A549 (cell line): ENCODE measurements at regions not wholly inside any gene's neighbourhood (a gene's known extent, or its start where the extent isn't known, plus 50 kb on each side); places are given as distances from the start of the nearest gene placed in this dataset.

ENCODE experiments used
- ATAC-seq, 2 experiments: fragments of 200-7000 bp in 1 of 2; fragments of >200 bp in 1 of 2; cut with Nextera tagmentation in 1 of 2; cut with Tn5 transposase in 1 of 2; 3 replicates each; pipeline versions ENCODE4 v1.8.0 to v1.9.1; 2018 to 2020; ENCODE audit warnings: mild to moderate bottlenecking in 1 of 2, moderate library complexity in 1 of 2
- CTCF ChIA-PET: fragments of 300-600 bp; sonication (Branson Sonifier 250); formaldehyde crosslinking; extraction: SDS; loops from one replicate; lab custom pipeline; 2021; ENCODE audit warnings: antibody characterized with exemption, inconsistent platforms; lab: Yijun Ruan, JAX
- POLR2A ChIA-PET: fragments of 350-600 bp; formaldehyde crosslinking; extraction: SDS; loops from one replicate; lab custom pipeline; 2021; ENCODE audit warnings: antibody characterized with exemption, inconsistent platforms; lab: Yijun Ruan, JAX
- DNase-seq, 2 experiments: peaks; one replicate each; pipeline versions ENCODE4 v3.0.0 to v3.0.0-alpha.2; 2011 to 2016; ENCODE audit warnings: low read depth in 1 of 2, low spot score in 1 of 2
- FAIRE-seq: peaks from 2 replicates; lab custom pipeline; 2011; peaks lifted over from hg19 to GRCh38; lab: Jason Lieb, UNC
- H3K27ac ChIP-seq, 2 experiments: fragments of >200 bp; sonication (Bioruptor Twin); formaldehyde crosslinking; 3 replicates each; pipeline ENCODE4 v1.5.1; 2016 to 2017
- H3K4me1 ChIP-seq: fragments of >200 bp; sonication (Bioruptor Twin); formaldehyde crosslinking; 3 replicates; pipeline ENCODE4 v1.6.1; 2016
- H3K4me2 ChIP-seq: fragments of >200 bp; sonication (Bioruptor Twin); formaldehyde crosslinking; 3 replicates; pipeline ENCODE4 v1.6.1; 2016
- H3K4me3 ChIP-seq: fragments of >200 bp; sonication (Bioruptor Twin); formaldehyde crosslinking; 3 replicates; pipeline ENCODE4 v1.5.1; 2016
- H3K9me3 ChIP-seq: fragments of >200 bp; sonication (Bioruptor Twin); formaldehyde crosslinking; 3 replicates; pipeline ENCODE4 v1.6.1; 2016
- ATOH8 ChIP-seq: fragments of 250-450 bp; sonication (Bioruptor Pico); IDR thresholded peaks from 2 replicates; pipeline ENCODE4 v1.5.0; 2020; ENCODE audit warnings: low read depth, mild to moderate bottlenecking, moderate library complexity
- BCL3 ChIP-seq: fragments of >200 bp; sonication (Bioruptor Twin); formaldehyde crosslinking; IDR thresholded peaks from 3 replicates; pipeline ENCODE4 v1.6.1; 2016
- CBX8 ChIP-seq: fragments of 200-600 bp; sonication (generic); IDR thresholded peaks from 2 replicates; pipeline ENCODE4 v1.6.1; 2016
- CEBPB ChIP-seq, 2 experiments: fragments of >200 bp in 1 of 2; sonication (Bioruptor Twin) in 1 of 2; formaldehyde crosslinking in 1 of 2; IDR thresholded peaks; 2 replicates each; pipeline ENCODE4 v1.6.1; 2012 to 2016
- CTCF ChIP-seq: fragments of >200 bp; sonication (Bioruptor Twin); formaldehyde crosslinking; IDR thresholded peaks from 3 replicates; pipeline ENCODE4 v1.5.1; 2016
- EHF ChIP-seq: fragments of 250-450 bp; sonication (Bioruptor Pico); IDR thresholded peaks from 2 replicates; pipeline ENCODE4 v1.5.0; 2020; ENCODE audit warnings: mild to moderate bottlenecking
- ELK1 ChIP-seq: fragments of 150-350 bp; IDR thresholded peaks from 2 replicates; pipeline ENCODE4 v1.6.1; 2014; ENCODE audit warnings: low read depth, mild to moderate bottlenecking, low read length
- EP300 ChIP-seq, 2 experiments: fragments of >200 bp; sonication (Bioruptor Twin); formaldehyde crosslinking; IDR thresholded peaks; 2 replicates in 1 of 2; 3 replicates in 1 of 2; pipeline ENCODE4 v1.6.1; 2016 to 2017
- ESRRA ChIP-seq: fragments of 150-350 bp; IDR thresholded peaks from 2 replicates; pipeline ENCODE4 v1.6.1; 2014; ENCODE audit warnings: mild to moderate bottlenecking, low read length, borderline replicate concordance
- FOSB ChIP-seq: fragments of 250-450 bp; sonication (Bioruptor Pico); IDR thresholded peaks from 2 replicates; pipeline ENCODE4 v1.5.0; 2020; ENCODE audit warnings: mild to moderate bottlenecking, moderate library complexity
- GATA3 ChIP-seq: IDR thresholded peaks from 2 replicates; pipeline ENCODE4 v1.6.1; 2012; ENCODE audit warnings: borderline replicate concordance
- HDAC2 ChIP-seq: fragments of 200-600 bp; sonication (generic); IDR thresholded peaks from 2 replicates; pipeline ENCODE4 v1.6.1; 2016
- HES2 ChIP-seq: fragments of >200 bp; sonication (Bioruptor Twin); formaldehyde crosslinking; IDR thresholded peaks from 2 replicates; pipeline ENCODE4 v1.6.1; 2016
- HEYL ChIP-seq: fragments of 250-450 bp; sonication (Bioruptor Pico); IDR thresholded peaks from 2 replicates; pipeline ENCODE4 v1.8.0; 2021; ENCODE audit warnings: mild to moderate bottlenecking, moderate library complexity
- HOXA7 ChIP-seq: fragments of 250-450 bp; sonication (Bioruptor Pico); IDR thresholded peaks from 2 replicates; pipeline ENCODE4 v1.5.0; 2020; ENCODE audit warnings: mild to moderate bottlenecking, moderate library complexity
- HOXB5 ChIP-seq: fragments of 250-450 bp; sonication (Bioruptor Pico); IDR thresholded peaks from 2 replicates; pipeline ENCODE4 v1.5.0; 2020; ENCODE audit warnings: mild to moderate bottlenecking, moderate library complexity
- JUNB ChIP-seq: fragments of >200 bp; sonication (Bioruptor Twin); formaldehyde crosslinking; IDR thresholded peaks from 2 replicates; pipeline ENCODE4 v1.6.1; 2016
- KDM1A ChIP-seq: fragments of 200-600 bp; sonication (generic); IDR thresholded peaks from 2 replicates; pipeline ENCODE4 v1.6.1; 2016; ENCODE audit warnings: low read depth, mild to moderate bottlenecking
- MAX ChIP-seq: IDR thresholded peaks from 2 replicates; pipeline ENCODE4 v1.6.1; 2012
- MAZ ChIP-seq: fragments of 150-350 bp; IDR thresholded peaks from 2 replicates; pipeline ENCODE4 v1.6.1; 2014; ENCODE audit warnings: antibody characterized with exemption, low read depth, low read length, borderline replicate concordance
- MYC ChIP-seq: IDR thresholded peaks from 2 replicates; pipeline ENCODE4 v1.6.1; 2012; ENCODE audit warnings: mild to moderate bottlenecking, inconsistent platforms, low read length, improper control_type of control experiment, borderline replicate concordance
- NFE2L2 ChIP-seq: fragments of 150-350 bp; conservative IDR thresholded peaks from 2 replicates; pipeline ENCODE4 v1.6.1; 2014; ENCODE audit warnings: low read length
- POLR2AphosphoS2 ChIP-seq: conservative IDR thresholded peaks from 2 replicates; pipeline ENCODE4 v1.6.1; 2012; ENCODE audit warnings: low read length, improper control_type of control experiment, inconsistent platforms
- RAD21 ChIP-seq, 2 experiments: fragments of >200 bp in 1 of 2; sonication (Bioruptor Twin) in 1 of 2; formaldehyde crosslinking in 1 of 2; IDR thresholded peaks in 1 of 2; conservative IDR thresholded peaks in 1 of 2; 2 replicates in 1 of 2; 3 replicates in 1 of 2; pipeline ENCODE4 v1.6.1; 2012 to 2018; ENCODE audit warnings: inconsistent platforms in 1 of 2
- RCOR1 ChIP-seq: fragments of 150-350 bp; IDR thresholded peaks from 2 replicates; pipeline ENCODE4 v1.6.1; 2014; ENCODE audit warnings: antibody characterized with exemption, low read length, low read depth
- RNF2 ChIP-seq: fragments of 200-600 bp; sonication (generic); IDR thresholded peaks from 2 replicates; pipeline ENCODE4 v1.6.1; 2016; ENCODE audit warnings: low read depth, mild to moderate bottlenecking, antibody characterized with exemption, moderate library complexity, borderline replicate concordance
- SMC3 ChIP-seq: fragments of >200 bp; sonication (Bioruptor Twin); formaldehyde crosslinking; IDR thresholded peaks from 3 replicates; pipeline ENCODE4 v1.6.1; 2018; ENCODE audit warnings: inconsistent platforms
- SREBF2 ChIP-seq: fragments of 450-650 bp; IDR thresholded peaks from 2 replicates; pipeline ENCODE4 v1.6.1; 2014; ENCODE audit warnings: mild to moderate bottlenecking, moderate library complexity
- USF2 ChIP-seq: fragments of 450-650 bp; IDR thresholded peaks from 2 replicates; pipeline ENCODE4 v1.6.1; 2014; ENCODE audit warnings: antibody characterized with exemption
- ZSCAN20 ChIP-seq: fragments of 250-450 bp; sonication (Bioruptor Pico); IDR thresholded peaks from 2 replicates; pipeline ENCODE4 v1.8.0; 2022; ENCODE audit warnings: mild to moderate bottlenecking, moderate library complexity
- WGBS: methylation state at CpG from one replicate; pipeline ENCODE4 v1.1.6; 2017; ENCODE audit errors: missing lambda C conversion rate; 5-methylcytosine and 5-hydroxymethylcytosine counted together

- 54% methylated on average over 4 of the region's 4 CpGs for WGBS
- peak in 1 of 2 experiments; percentile 17 for DNase-seq
- no peak for FAIRE-seq
- peaks cover 3% of the 10 kb centered on the region; the same call in 1 of the 3 replicates for H3K4me1 ChIP-seq
- H3K4me2 ChIP-seq: no peak overlapping the region
- TF ChIP-seq MAX (no peak), EP300 (IDR thresholded peaks at IDR 0.05) (no peak), BCL3 (no peak), MAZ (no peak), HES2 (no peak), ELK1 (no peak), USF2 (no peak), ZSCAN20 (CRISPR knock-in tag) (no peak), HOXA7 (no peak), CBX8 (no peak), KDM1A (no peak), SREBF2 (no peak), FOSB (CRISPR knock-in tag) (no peak), HEYL (no peak), MYC (no peak)
- no peaks in the 10 kb centered on the region for H3K9me3 ChIP-seq
- H3K27ac ChIP-seq: no peak overlapping the region
- ChIA-PET CTCF (no interaction called here), POLR2A (no interaction called here)
- ATAC-seq: no peak
- H3K4me3 ChIP-seq: no peak overlapping the region
Measured at GRCh38 chr12:21054334-21054733, 76.7 kb upstream of the SLCO1B1 start.

- no peak for FAIRE-seq
- ChIA-PET POLR2A (no interaction called here), CTCF (interaction anchor here (0.7 to 1.2 kb wide), 6 partner anchors 11 to 420 kb away, joined by 3 read pairs; no protein-coding TSS in a partner anchor)
- peak in 1 of 2 experiments; percentile 53 for DNase-seq
- H3K27ac ChIP-seq: no peak overlapping the region
- no peak overlapping the region for H3K4me3 ChIP-seq
- no peak overlapping the region for H3K4me2 ChIP-seq
- ATAC-seq: peak; percentile 73 to 75; a peak in 5 of 6 replicates
- no peaks in the 10 kb centered on the region for H3K4me1 ChIP-seq
- TF ChIP-seq HDAC2 (no peak), SMC3 (peak; percentile 66), RAD21 (conservative IDR thresholded peaks at IDR 0.05 in 1 of 2, IDR thresholded peaks at IDR 0.05 in 1 of 2) (peak; percentile 69 to 70), CTCF (peak; percentile 51)
- TF ChIP-seq, all 56 proteins: peak for 3
- 0 out of 3 replicates have a peak, but pooled peaks cover 3% of the 10 kb centered on the region for H3K9me3 ChIP-seq
Measured at GRCh38 chr12:21065845-21066244, 65.1 kb upstream of the SLCO1B1 start.

GRCh38 chr12:21073129-21073528 lies 57.9 kb upstream of the SLCO1B1 start:
- DNase-seq (no peak), ATAC-seq (no peak), FAIRE-seq (no peak)
- CTCF ChIA-PET: interaction anchor here (1.0 kb wide), 1 partner anchor 192 kb away, joined by 3 read pairs; no protein-coding TSS in a partner anchor
- H3K4me2 ChIP-seq: no peak overlapping the region
- no peaks in the 10 kb centered on the region for H3K4me1 ChIP-seq
- peak overlapping the region in 1 of 2 experiments; percentile 60; a peak in 2 of 6 replicates for H3K27ac ChIP-seq
- H3K4me3 ChIP-seq: no peak overlapping the region
- H3K9me3 ChIP-seq: 0 out of 3 replicates have a peak, but pooled peaks cover 3% of the 10 kb centered on the region
- WGBS: 76% methylated on average over 2 of the region's 2 CpGs
- POLR2A ChIA-PET: no interaction called here
- TF ChIP-seq EHF (CRISPR knock-in tag): no peak
- no peak for TF ChIP-seq ESRRA
- no peak for TF ChIP-seq NFE2L2
- no peak for TF ChIP-seq ATOH8 (CRISPR knock-in tag)
- TF ChIP-seq RNF2: no peak
- TF ChIP-seq POLR2AphosphoS2: no peak
- no peak for TF ChIP-seq HOXB5
- no peak for TF ChIP-seq JUNB
- TF ChIP-seq BCL3: no peak
- TF ChIP-seq CBX8: no peak
- TF ChIP-seq GATA3: no peak
- no peak for TF ChIP-seq CEBPB (IDR thresholded peaks at IDR 0.05)
- no peak for TF ChIP-seq RCOR1
